ENCODE measurements at regions not wholly inside any gene's neighbourhood (a gene's known extent, or its start where the extent isn't known, plus 50 kb on each side); places are given as distances from the start of the nearest gene placed in this dataset.
"Not testable (repeated sequence)": the region's sequence is repeated elsewhere in the genome, so short reads cannot be mapped to it uniquely, and the experiment has no call there.

DNA sequence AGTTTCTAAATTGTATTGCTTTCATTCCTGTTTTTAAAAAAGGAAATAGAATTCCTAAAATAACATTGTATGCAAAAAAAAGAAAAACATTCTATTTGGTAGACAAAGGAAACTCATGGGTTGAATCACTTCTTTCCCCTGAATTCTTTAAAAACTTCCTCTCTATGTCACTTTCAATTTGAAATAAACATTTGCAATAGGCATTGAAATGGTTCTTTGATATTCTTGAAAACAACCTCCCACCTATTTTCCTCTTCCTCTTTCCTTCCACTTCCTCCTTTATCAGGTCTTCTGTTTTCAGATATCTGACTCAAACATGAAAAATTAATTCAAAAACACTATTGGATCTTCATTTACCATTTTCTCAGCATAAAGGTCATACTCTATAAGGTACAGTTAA is 442.0 kb upstream of the MEF2C start:
- Mint-ChIP-seq H3K27me3 (no peaks in the 10 kb centered on the region), H3K36me3 (no peaks in the 10 kb centered on the region), H3K4me3 (no peak overlapping the region), H3K4me1 (ENCODE audit: low read depth in 2 of 2) (peaks cover 0 to 4% of the 10 kb centered on the region in 2 donors), H3K27ac (no peak overlapping the region), H3K9me3 (peaks cover 3% of the 10 kb centered on the region)
- DNase-seq (ENCODE audit: low spot score) (no peak), ATAC-seq (no peak)

DNA sequence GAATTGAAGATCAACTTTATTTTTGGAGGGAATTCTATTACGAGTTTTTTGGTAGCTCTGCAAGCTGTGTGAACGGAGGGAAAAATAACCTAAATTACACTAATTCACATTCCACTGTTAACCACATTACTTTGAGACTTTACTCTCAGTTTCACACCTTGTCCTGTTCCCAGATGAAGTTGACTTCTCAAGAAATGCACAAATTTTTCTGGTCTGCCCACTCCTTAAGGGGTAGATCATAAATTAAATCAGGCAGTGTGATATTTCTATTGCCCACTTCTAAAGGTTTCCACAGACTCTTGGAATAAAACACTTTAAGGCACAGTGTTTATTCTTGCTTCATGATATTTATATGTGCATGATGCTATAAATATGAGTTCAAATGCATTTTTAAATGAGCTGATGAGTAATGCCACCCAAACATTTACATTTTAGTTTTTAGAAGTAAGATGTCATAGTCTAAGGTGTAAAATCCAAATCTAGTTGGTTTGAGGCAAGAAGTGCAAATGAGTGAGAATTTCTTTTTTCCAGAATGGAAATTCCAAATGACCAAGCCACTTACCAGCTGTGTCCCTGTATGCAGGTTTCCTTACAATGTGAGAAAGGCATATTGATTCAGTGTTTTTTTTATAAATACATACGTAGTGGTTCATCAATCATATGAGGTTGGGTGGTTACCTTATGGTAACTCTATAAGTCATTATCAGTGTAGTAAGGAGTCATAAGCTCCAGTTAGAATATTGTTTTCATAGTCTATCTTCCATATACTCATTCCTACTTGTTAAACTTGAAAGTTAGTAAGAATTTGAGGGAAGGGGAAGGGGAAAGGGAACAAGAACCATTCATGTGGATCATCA is 437.7 kb upstream of the MEF2C start:
- DNase-seq (ENCODE audit: low spot score), result no peak
- Mint-ChIP-seq H3K4me3 (no peak overlapping the region), H3K27ac (no peak overlapping the region), H3K9me3 (no peaks in the 10 kb centered on the region), H3K4me1 (ENCODE audit: low read depth in 2 of 2) (peaks cover 0 to 4% of the 10 kb centered on the region in 2 donors), H3K36me3 (no peaks in the 10 kb centered on the region), H3K27me3 (no peaks in the 10 kb centered on the region)
- no peak for ATAC-seq

DNA sequence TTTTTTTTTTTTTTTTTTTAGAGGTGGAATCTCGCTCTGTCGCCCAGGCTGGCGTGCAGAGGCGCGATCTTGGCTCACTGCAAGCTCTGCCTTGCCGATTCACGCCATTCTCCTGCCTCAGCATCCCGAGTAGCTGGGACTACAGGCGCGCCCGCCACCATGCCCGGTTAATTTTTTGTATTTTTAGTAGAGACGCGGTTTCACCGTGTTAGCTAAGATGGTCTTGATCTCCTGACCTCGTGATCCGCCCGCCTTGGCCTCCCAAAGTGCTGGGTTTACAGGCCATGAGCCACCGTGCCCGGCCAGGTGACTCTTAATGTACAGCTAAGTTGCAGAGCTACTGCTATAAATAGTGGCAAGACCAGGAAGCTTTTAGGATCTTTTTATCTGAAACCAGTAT is 434.9 kb upstream of the MEF2C start:
- not testable (repeated sequence) for H3K36me3 Mint-ChIP-seq; ATAC-seq; H3K27me3 Mint-ChIP-seq; DNase-seq (ENCODE audit: low spot score); H3K27ac Mint-ChIP-seq; H3K9me3 Mint-ChIP-seq; H3K4me3 Mint-ChIP-seq
- H3K4me1 Mint-ChIP-seq (ENCODE audit: low read depth in 2 of 2), result peaks cover 13 to 18% of the 10 kb centered on the region in 2 donors

DNA sequence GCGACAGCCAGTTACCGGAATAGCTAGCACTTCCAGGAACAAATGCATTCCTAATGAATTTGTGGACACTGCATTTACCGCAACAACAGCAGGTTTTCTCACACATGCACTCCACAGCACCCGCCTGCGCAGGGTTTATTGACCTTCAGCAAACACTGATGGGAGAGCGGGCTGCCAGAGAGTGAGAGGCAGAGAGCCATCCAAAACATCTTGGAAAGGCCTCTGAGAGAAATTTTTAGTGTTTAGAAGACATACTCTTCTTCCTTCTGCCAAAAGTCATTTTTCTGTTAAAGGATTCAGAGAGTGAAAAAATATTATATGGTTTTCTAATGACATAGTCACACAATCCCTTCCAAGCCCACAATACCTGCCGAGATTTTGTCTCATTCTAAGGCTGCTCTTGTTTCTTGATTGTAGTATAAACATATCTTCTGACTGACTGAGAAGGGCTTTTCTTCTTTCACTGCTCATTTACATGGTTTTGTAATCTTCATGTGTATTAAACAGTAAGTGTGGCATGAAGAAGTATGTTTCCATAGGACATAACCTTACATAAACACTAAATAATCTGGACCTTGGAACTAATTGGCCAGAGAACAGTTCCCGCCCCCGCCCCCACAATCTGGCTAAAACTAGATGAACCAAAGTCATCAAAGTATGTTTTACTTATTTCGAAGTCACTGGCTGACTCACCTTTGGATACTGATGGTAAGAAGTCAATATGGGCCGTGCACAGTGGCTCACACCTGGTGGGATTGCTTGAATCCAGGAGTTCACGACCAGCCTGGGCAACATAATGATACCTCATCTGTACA is 432.5 kb upstream of the MEF2C start:
- DNase-seq (ENCODE audit: low spot score) (no peak), ATAC-seq (no peak)
- Mint-ChIP-seq H3K4me3 (no peak overlapping the region), H3K36me3 (no peaks in the 10 kb centered on the region), H3K9me3 (no peaks in the 10 kb centered on the region), H3K4me1 (ENCODE audit: low read depth in 2 of 2) (peaks cover 13 to 18% of the 10 kb centered on the region in 2 donors), H3K27me3 (no peaks in the 10 kb centered on the region), H3K27ac (no peak overlapping the region)

DNA sequence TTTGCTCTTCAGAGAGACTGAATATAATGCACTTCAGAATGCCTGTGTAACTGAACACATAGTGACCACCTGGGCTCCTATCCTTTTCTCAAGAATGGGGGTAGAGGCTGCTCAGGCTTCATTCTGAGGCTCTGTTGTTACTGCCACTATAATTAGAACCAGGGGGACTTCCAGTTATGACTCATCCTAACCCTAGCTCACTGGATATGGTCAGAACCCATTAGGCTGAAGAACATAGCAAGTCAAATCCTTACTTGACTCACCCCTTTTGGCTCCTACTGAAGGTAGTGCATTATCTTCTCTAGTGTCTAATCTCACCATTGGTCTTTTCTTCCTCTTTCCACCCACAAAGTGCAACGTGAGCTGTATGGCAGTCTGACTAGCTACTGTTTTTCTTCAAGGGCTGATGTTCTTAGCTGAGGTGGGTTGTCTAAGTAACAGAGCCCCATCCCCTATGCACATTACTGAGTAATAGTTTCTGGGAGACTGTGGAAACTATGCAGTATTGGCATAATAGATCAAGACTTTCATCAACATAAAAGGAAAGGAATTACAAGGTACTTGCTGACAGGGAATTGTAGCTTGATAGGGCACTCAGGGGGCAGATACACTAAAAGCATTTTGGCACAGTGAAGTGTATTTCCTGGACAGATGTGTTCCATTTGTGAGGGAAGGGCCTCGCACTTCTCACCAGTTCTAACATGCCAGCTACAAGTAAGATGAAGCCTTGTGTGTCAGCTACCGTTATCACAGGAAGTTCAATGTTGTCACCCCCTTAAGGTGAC is 431.0 kb upstream of the MEF2C start:
- Mint-ChIP-seq H3K27ac (peak overlapping the region; percentile 53 to 68), H3K9me3 (no peaks in the 10 kb centered on the region), H3K4me1 (ENCODE audit: low read depth in 2 of 2) (peaks cover 14 to 17% of the 10 kb centered on the region in 2 donors), H3K4me3 (peak overlapping the region; percentile 46), H3K36me3 (no peaks in the 10 kb centered on the region), H3K27me3 (no peaks in the 10 kb centered on the region)
- peak; percentile 96 to 99 for ATAC-seq
- DNase-seq (ENCODE audit: low spot score), result peak; percentile 65

DNA sequence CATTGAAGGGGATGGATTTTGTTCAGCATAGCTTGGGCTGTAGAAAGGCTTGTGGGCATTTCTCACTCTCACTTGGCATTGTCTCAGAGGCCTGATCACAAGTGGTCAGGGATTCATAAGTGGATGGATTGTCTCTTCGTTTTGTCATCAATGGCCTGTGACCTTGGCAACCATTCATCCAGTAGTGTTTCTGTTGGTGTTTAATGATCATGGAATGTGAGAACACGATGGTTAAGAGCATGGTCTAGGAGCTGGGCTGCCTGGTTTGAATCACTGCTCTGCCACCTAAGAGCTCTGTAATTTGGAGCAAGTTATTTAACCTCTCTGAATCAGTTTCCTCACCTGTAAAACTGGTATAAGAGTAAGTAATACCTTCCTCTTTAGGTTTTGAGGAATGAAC is 430.1 kb upstream of the MEF2C start:
- H3K4me3 Mint-ChIP-seq, result no peak overlapping the region
- H3K4me1 Mint-ChIP-seq (ENCODE audit: low read depth in 2 of 2), result peaks cover 14 to 20% of the 10 kb centered on the region in 2 donors
- ATAC-seq (no peak), DNase-seq (ENCODE audit: low spot score) (no peak)
- peak overlapping the region in 1 of 2 donors; percentile 53 for H3K27ac Mint-ChIP-seq
- no peaks in the 10 kb centered on the region for H3K36me3 Mint-ChIP-seq
- H3K9me3 Mint-ChIP-seq, result no peaks in the 10 kb centered on the region
- H3K27me3 Mint-ChIP-seq, result no peaks in the 10 kb centered on the region

DNA sequence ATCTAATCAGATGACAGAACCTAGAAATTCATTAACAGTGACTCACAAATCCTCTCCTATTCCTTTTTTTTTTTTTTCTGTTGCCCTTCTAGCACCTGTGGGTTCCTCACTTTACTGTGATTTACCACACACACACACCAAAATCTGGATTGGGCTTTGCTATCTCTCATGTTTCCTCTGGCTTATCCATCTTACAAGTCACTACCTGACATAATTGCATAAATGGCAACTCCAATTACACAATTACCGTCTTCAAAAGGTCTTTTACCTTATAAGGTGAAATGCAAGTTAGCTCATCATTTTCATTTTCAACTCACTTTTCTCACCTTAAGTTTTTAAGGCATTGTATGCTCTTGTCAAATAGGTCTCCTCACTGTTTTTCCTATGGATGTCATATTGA is 426.3 kb upstream of the MEF2C start:
- Mint-ChIP-seq H3K4me3 (no peak overlapping the region), H3K27ac (no peak overlapping the region), H3K9me3 (no peaks in the 10 kb centered on the region), H3K4me1 (ENCODE audit: low read depth in 2 of 2) (peaks cover 9 to 19% of the 10 kb centered on the region in 2 donors), H3K36me3 (no peaks in the 10 kb centered on the region), H3K27me3 (no peaks in the 10 kb centered on the region)
- no peak for DNase-seq (ENCODE audit: low spot score)
- no peak for ATAC-seq

DNA sequence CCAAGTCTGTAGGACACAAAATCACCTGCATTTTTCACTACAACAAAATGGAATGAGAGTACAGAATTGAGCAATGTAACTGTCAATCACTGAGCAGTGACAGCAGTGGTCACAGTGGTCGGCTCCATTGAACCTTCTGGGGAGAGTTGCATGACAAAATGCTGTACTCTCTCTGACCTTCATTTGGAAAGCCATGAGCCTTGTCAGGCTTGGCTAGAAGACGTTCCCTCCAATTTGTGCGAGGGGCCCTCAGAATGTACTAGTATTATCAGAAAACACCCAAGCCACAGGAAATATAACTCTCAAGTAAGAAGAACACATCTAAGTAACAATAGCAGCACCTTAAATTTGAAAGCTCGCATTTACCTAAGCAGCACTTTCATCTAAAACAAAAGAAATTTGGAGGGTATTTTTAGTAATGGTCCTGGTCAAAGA is 425.6 kb upstream of the MEF2C start:
- Mint-ChIP-seq H3K27ac (no peak overlapping the region), H3K36me3 (no peaks in the 10 kb centered on the region), H3K27me3 (no peaks in the 10 kb centered on the region), H3K4me3 (no peak overlapping the region), H3K4me1 (ENCODE audit: low read depth in 2 of 2) (peaks cover 3 to 13% of the 10 kb centered on the region in 2 donors), H3K9me3 (no peaks in the 10 kb centered on the region)
- no peak for DNase-seq (ENCODE audit: low spot score)
- ATAC-seq, result no peak

DNA sequence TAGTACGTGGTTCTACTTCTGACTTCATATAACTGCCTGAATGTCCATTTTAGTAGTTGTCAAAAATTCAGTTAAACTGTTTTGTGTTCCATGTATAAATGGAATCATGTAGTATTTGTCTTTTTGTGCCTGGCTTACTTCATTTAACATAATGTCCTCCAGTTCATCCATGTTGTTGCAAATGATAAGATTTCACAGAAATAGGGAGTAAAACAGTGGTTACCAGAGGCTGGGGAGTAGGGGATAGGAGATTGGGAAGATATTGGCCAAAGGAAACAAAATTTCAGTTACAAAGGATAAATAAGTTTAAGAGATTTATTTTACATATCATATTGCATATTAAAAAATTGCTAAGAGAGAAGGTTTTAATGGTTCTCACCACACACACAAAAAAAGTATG is 425.0 kb upstream of the MEF2C start:
- ATAC-seq, result no peak
- DNase-seq (ENCODE audit: low spot score), result no peak
- peaks cover 0 to 9% of the 10 kb centered on the region in 2 donors for H3K4me1 Mint-ChIP-seq (ENCODE audit: low read depth in 2 of 2)
- H3K9me3 Mint-ChIP-seq, result no peaks in the 10 kb centered on the region
- H3K4me3 Mint-ChIP-seq, result no peak overlapping the region
- no peak overlapping the region for H3K27ac Mint-ChIP-seq
- H3K27me3 Mint-ChIP-seq, result no peaks in the 10 kb centered on the region
- no peaks in the 10 kb centered on the region for H3K36me3 Mint-ChIP-seq

DNA sequence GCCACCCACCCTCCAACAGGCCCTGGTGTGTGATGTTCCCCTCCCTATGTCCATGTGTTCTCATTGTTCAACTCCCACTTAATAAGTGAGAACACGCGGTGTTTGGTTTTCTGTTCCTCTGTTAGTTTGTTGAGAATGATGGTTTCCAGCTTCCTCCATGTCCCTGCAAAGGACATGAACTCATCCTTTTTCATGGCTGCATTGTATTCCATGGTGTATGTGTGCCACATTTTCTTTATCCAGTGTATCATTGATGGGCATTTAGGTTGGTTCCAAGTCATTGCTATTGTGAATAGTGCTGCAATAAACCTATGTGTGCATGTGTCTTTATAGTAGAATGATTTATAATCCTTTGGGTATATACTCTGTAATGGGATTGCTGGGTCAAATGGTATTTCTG is 424.2 kb upstream of the MEF2C start:
- ATAC-seq; H3K4me3 Mint-ChIP-seq; H3K36me3 Mint-ChIP-seq; H3K9me3 Mint-ChIP-seq; H3K27ac Mint-ChIP-seq; H3K27me3 Mint-ChIP-seq; DNase-seq (ENCODE audit: low spot score); H3K4me1 Mint-ChIP-seq (ENCODE audit: low read depth in 2 of 2): not testable (repeated sequence)

DNA sequence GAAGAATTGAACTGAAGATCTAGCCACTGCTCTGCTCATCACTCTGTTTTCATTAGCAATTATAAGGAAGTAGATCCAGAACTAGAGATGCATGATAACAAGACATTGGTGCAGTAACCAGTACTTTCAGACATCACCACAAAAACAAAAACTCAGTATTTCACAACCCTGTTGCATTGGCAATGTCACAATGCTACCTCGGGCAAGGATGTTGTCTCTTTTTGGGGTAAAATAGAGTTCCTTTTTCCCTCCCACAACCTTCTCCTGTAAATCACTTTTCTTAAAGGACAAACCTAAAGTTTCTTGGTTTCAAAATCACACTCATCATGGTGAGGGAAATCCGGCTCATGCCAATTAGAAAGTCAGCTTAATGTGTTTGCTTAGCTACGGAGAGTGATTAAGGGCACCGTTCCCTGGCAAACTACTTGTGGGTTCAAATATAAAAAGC is 420.1 kb upstream of the MEF2C start:
- Mint-ChIP-seq H3K9me3 (no peaks in the 10 kb centered on the region), H3K4me1 (ENCODE audit: low read depth in 2 of 2) (peaks cover 0 to 2% of the 10 kb centered on the region in 2 donors), H3K27me3 (no peaks in the 10 kb centered on the region), H3K36me3 (no peaks in the 10 kb centered on the region), H3K27ac (no peak overlapping the region), H3K4me3 (no peak overlapping the region)
- ATAC-seq (no peak), DNase-seq (ENCODE audit: low spot score) (no peak)

DNA sequence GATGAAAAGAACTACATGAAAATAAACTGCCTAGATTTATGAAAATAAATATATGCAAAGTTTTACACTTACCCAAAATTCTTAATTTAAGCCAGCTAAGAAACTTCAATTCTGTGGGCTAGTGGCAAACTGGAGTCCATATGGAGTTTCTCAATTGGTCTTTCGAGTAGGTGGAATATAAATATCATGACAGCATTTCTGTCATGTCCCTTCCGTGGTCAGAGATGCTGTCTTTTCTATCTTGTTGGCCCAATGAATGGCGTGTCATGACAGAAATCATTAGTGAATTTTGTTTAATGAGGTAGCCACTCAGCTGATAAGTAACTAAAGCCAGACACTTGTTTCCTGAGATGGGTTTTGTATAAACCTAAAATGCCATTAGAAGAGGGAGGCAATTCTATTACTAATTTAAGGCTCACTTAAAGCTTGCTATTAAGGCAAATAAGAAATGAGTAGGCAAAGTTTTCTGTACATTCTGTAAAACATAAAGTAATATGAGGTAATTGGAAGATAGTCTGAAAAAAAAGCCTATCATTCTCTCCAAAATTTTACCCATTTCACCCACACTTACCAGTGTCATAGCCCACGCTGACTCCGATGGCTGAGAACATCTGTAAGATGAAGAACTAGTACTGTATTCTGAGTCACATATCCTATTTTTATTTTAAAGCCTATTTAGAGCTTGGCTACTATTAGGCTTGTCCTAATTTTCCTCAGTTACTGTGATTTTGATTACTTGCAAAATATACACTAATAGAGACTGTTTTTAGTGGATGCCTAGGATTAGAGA is 419.3 kb upstream of the MEF2C start:
- Mint-ChIP-seq H3K36me3 (no peaks in the 10 kb centered on the region), H3K4me3 (no peak overlapping the region), H3K4me1 (ENCODE audit: low read depth in 2 of 2) (no peaks in the 10 kb centered on the region), H3K9me3 (no peaks in the 10 kb centered on the region), H3K27ac (no peak overlapping the region), H3K27me3 (no peaks in the 10 kb centered on the region)
- no peak for DNase-seq (ENCODE audit: low spot score)
- ATAC-seq, result no peak
